Medulla oblongata (tissue), 1 donor: ENCODE measurements at regions not wholly inside any gene's neighbourhood (a gene's known extent, or its start where the extent isn't known, plus 50 kb on each side); places are given as distances from the start of the nearest gene placed in this dataset.
"Not testable (repeated sequence)": the region's sequence is repeated elsewhere in the genome, so short reads cannot be mapped to it uniquely, and the experiment has no call there.

Experiments used
- DNase-seq: peaks from one replicate; pipeline ENCODE4 v3.0.0-alpha.2; 2015; ENCODE audit errors: extremely low spot score

DNA sequence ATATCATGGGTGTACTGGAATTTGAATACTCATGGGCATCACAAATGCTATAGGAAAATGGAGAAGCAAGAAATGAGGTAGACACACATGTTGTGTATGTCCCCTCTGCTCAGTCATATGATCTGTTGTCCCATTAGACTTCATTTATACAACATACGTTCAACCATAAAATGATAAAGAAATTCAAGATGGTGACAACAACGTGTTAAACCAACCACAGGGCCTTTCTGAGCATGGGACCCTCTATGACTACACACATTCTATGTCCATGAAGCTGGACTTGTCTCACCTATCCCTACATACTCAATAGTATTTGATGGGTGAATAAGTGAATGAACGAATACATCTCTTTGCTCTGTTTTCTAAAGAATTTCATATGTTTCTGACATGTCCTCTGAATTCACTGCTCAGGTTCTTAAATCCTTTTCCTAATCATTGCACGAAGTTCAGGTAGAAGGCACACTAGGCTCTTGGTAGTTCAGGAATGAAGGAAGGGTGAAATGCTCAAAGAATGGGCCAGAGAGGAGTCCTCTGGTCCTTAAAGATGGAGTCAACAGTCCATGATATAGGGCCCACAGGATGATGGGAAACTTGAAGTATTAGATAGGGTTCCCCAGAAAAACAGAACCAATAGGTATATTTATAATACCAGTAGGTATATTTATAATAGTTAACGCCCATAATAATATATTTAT lies 105.7 kb upstream of the PPM1H start:
- DNase-seq = no peak

DNA sequence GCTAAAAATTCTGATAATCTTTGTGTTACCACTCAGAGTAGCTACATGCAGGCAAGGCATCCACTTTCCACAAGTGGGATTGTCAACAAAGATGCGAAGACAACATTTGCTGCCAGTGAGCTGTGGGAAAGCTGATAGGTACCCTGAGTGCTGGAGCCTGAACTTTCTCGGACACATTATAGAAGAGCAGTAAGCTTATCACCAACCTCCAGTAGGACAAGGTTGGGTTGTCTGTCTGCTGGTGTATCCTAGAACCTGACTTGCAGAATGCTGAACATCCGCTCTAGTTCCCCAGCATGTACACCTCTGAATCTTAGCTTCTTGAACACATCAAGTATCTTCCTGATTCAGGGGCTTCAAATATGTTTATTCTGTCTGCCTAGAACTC lies 103.8 kb upstream of the PPM1H start:
- DNase-seq = no peak

DNA sequence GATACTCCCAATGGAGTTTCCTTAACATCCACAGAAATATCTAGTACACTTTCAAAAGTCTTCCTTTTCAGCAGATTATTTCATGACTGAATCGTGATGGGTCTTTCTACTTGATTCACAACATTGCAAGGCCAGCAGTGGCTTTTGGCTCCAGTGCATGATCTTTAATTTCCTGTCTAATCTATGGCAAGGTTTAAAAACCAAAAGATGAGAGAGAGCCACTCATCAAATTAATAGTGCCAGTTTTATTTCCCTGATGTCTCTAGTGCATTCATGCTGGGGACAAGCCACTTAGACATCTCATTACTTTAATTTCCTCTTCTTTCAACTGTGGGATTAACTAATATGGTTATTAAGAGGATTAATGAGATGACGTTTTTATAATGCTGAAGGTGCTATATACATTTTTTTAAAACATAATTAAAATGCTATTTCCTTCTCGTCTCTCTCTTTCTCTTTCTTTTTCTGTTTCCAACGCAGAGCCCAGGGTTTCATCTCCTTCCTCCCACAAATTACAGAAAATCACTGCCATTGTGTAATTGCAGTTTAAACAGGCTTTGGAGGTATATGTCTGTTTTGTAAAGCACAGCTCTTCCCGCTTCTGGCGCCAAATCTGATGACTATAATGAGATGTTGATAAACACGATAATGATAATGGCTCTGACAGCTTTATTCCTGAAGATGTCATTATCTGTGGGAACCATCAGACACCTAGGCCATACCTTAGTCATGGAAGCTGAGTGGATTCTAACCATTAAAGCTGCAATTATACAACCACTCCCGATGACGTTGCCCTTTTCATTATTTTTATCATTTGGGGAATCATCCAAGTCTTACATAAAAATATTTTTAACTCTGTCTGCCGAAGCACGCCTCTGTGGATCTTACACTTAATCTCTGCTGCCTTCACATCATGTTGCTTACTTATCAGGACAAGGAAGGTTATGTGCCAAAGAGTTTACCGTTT lies 103.1 kb upstream of the PPM1H start:
- no peak for DNase-seq

DNA sequence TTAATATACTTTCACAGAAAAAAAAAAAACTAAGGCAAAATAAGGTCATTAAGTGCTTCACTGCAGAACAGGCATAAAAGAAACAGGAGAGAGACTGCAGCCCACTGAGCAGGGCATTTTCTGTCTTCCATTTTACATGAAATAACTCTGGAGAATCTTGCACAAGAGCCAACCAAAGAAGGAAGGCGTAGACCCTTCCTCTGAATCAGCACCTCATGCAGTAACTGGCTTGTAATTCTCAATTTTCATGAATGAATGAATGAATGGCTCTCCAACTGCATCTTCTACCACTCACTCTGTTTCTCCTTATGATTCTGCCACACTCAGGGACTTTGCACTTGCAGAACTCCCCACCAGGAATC lies 102.0 kb upstream of the PPM1H start:
- no peak for DNase-seq

DNA sequence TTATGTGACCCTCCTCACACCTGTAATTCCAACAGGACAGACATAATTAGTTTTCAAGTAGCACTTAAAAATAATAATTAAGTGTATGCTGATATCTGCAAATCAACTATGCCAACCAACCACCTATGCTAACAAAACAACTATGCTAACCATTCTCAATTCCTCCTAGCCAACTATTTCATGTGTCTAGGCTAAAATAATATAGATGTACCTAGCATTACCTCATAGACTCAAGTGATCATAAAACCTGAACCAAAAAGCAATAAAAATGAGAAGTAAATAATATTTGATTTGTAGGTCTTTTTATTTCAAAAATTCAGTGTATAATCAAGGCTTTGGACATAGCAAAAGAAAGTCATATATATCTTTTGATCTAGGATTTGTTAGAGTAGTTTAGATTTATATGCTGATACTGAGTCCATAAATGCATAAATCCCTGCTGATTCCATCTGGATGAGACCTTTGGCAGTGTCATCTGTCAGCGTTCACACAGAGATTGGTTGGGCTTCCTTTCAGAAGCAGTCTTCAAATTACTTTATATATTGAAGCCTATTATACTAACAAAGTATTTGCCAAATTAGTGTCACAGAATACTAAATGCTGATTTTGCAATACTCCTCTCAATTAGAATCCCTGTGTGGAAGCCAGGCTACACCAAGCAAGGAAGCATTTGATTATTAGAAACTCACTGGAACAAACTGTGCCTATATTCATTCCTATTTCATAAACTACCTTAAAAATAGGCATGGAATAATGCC lies 101.4 kb upstream of the PPM1H start:
- no peak for DNase-seq

DNA sequence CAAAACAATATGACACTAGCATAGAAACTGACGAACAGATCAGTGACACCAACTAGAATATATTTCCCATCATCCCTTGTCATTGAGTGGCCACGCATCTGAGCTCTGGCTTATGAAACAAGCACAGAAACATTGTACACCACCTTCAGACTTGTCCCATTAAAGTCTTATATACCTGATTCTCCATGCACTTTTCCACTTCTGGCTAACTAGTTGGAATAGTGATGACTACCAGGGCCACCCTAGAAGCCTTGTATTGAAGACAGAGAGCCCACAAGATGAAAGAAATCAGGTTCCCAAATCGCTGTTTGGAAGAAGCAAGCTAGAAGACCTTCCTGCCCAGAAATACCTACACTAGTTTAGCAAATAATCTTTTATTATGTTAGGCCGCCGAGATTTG lies 99.7 kb upstream of the PPM1H start:
- DNase-seq = no peak

DNA sequence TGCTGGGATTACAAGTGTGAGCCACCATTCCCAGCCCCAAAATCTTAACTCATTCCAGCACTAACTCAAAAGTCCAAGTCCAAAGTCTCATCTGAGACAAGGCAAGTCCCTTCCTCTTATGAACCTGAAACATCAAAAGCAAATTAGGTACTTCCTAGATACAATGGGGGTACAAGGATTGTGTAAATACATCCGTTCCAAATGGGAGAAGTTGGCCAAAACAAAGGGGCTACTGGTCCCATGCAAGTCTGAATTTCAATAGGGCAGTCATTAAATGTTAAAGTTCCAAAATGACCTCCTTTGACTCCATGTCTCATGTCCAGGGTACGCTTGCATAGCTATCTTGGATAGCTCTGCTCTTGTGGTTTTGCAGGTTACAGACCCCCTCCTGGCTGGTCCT lies 94.7 kb upstream of the PPM1H start:
- no peak for DNase-seq

DNA sequence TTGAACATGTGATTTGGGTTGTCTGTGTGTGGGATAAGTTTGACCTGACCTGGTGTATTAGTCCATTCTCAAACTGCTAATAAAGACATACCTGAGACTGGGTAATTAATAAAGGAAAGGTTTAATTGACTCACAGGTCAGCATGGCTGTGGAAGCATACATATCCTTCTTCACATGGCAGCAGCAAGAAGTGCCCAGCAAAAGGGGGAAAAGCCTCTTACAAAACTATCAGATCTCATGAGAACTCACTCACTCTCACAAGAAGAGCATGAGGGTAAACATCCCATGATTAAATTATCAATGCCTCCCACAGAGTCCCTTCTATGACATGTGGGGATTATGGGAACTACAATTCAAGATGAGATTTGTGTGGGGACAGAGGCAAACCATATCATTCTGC lies 94.0 kb upstream of the PPM1H start:
- no peak for DNase-seq

DNA sequence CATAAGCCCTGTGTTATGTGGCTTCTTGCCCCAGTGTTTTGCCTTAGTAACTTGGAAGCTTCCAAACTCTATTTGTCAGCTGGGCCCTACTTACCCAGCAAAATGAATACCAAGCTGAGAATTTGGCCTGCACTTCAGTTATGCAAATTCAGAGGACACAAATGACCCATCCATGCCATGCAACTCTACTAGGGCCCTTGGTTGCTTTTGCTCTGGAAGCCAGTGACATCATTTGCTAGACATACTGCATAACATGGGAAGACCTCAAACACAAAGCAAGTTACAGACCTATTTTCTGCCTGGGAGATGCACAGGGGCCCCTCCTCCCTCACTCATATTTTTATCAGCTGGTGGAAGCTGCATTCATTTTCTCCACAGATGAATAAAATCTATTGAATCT lies 90.2 kb upstream of the PPM1H start:
- peak; percentile 10 for DNase-seq

DNA sequence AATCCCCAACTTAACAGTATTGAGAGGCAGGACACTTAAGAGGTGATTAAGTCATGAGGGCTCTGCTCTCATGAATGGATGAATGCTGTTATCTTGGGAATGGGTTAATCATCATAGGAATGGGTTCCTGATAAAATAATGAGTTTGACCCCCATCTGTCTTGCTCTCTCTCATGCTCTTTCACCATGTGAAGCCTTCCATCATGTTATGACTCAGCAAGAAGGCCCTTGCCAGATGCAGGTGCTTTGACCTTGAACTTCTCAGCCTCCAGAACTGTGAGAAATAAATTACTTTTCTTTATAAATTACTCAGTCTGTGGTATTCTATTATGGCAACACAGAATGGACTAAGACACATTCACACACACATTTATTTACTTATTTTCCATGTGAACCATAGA lies 89.0 kb upstream of the PPM1H start:
- DNase-seq = no peak

DNA sequence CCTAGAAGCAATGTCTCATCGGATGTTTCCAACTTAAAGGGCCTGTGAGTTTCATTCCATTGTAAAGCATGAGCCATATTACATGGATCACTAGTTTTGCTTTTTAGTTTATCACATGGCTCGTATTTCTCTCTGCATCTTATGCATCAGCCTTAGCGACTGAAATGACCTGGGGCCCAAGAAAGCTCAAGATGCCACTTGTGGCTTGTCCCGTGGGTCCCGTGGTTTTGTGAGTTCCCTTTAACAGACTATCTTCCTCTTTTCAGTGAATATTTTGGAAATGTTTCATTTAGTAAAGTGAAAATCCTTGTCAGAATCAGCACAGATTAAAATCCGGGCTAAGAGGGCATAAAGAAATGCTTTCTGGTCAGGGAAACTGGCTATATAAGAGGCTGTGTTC lies 86.2 kb upstream of the PPM1H start:
- DNase-seq = no peak

DNA sequence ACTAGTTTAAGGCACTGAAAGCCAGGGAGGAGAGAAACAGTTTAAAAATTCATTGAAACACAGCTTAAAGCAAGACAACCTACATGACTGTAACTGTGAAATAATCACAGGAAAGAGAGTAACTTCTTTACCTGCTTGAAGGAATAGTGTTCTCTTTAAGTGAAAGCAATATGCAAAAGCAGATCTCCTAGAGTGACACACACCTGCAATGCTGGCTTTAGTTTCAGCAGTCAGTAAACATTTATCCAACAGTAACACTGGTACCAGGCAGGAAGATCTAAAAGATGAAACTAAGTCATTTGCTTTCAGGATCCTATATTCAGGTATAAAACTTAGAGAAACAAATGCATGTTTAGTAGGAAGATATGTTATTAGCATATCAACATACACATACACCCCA lies 85.3 kb upstream of the PPM1H start:
- no peak for DNase-seq

DNA sequence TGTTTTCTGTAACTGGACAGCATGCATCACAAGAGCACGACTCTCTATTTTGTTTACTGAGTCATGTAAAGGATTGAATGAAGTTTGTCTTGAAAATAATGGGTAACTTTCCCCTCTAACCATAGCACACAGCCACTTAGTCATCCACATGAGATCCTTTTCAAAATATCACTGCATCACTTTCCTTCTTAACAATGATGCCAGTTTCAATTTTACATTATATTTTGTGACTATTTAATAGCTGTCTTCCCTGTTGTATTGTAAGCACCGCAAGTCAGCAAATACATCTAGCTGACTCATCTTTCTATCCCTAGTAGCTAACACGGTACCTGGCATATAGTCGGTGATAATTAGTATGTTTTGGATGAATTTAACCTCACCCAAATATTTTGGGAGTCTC lies 83.3 kb upstream of the PPM1H start:
- no peak for DNase-seq

DNA sequence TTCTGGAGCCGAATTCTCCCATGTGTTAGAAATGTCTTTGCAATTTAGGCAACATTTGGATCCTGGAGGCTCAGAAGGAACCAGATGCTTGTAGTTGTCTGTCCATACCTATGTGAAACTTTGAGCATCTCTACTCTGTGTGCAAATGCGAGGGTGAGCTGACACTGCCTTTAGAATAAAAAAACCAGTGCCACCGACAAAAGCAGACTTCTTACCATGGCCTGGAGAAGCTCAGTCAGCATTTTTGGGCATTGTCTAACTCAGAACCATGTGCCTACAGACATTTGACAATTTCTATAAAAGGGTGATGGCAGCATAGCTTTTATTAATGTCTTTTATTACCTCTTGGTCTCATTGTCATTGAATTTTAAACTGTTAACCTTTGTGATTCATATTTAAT lies 78.4 kb upstream of the PPM1H start:
- DNase-seq = no peak

DNA sequence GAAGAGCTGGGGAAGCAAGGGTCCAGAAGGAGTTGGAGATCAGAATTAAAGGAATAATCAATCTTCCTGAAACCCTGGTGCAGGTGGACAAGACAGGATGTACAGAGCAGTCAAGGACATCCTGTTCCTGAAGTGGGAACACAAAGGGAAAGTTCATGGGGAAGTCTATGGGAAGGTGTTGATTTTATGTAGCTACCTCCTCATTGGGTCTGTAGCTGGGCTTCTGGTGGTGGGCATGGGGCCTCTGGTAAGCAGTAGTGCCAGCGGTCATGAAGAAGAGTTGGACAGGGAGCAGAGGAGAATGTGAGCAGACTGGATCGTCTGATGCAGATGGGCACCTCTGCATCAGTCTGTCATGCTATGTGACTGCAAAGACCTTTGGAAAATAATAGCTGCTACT lies 75.7 kb upstream of the PPM1H start:
- no peak for DNase-seq

DNA sequence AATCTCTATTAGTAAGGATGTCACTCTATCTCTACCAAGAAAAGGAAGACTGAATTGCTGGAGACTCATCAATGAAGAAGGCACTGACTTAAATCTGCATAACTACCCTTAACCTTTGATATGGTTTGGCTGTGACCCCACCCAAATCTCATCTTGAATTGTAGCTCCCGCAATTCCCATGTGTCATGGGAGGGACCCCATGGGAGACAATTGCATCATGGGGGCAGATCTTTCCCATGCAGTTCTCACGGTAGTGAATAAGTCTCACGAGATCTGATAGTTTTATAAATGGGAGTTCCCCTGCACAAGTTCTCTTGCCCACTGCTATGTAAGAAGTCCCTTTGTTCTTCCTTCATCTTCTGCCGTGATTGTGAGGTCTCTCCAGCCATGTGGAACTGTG lies 73.4 kb upstream of the PPM1H start:
- no peak for DNase-seq

DNA sequence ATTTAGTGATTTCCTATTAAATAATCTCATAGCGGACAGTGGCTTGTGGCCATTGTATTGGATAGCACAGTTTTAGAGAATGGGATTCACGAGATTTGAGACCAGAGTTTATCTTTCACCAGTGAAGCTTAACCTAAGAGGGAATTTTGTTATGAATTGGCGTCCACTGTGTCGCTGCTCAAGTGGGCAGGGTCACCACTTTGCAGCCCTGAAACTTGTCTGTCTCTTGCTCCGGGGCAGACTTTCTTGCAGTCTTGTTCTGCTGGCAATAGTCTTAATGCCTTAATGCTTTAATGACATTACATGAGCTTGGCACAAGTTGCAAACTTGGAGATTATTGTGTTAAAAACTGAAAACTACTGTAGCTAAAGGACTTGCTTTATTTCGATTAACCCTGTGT lies 72.8 kb upstream of the PPM1H start:
- DNase-seq = no peak

DNA sequence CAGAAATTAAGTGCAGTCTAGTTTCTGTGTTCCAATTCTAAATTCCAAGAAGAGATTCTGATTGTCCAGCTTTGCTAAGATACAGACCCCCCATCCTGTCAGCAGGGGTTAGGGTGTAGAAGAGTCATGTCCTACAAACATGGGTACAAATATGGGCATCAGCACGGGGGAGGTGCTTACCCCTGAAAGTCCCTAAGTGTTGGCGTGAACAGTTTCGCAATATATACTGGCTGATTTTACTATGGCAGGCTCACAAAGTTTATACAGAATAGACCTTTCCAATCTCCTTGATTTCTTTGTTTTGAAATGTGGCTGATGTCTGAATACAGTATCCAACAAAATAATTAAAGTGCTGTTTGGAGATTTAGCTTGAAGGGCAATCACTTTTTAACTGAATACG lies 71.6 kb upstream of the PPM1H start:
- no peak for DNase-seq

DNA sequence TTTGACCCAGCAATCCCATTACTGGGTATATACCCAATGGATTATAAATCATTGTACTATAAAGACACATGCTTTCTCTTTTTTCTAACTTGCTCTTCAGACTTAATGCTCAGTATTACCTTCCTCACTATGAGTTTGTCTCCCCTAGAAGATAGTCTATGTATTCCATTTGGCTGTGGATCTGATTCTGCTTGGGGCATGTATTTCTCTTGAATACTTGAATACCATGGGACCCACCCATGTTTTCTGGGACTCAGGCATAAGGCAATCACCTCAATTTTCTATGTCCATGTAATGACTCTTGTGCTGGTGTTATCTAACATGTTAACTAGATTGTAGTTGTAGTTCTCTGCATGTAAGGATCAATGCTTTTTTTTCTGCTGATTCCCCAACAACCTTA lies 70.4 kb upstream of the PPM1H start:
- no peak for DNase-seq

DNA sequence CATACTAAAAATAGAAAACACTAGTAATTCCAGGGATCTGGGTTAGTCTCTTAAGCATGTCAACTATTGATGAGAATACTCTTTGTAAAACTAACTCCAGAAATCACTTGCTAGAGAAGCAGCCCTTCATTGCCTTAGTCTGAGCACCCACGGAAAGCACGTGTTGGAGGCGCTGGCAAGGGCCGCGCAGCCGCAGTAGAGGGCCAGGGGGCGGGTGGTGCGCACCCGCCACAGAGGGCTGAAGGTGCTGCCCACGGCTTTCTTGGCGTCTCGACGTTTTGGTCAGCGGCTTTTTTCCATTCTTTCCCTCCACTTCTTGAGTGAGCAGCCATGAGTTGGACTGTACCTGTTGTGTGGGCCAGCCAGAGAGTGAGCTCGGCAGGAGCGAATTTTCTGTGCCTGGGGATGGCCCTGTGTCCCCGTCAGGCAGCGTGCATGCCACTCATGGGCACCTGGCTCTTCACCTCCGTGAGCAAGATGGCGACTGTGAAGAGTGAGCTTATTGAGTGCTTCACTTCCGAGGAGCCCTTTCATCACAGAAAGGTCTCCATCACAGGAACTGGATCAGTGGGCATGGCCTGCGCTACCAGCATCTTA lies 68.4 kb upstream of the PPM1H start:
- no peak for DNase-seq

DNA sequence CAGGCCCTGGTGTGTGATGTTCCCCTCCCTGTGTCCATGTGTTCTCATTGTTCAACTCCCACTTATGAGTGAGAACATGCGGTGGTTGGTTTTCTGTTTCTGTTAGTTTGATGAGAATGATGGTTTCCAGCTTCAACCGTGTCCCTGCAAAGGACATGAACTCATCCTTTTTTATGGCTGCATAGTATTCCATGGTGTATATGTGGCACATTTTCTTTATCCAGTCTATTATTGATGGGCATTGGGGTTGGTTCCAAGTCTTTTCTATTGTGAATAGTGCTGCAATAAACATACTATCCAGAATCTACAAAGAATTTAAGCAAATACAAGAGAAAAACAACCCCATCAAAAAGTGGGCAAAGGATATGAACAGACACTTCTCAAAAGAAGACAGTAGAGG lies 67.1 kb upstream of the PPM1H start:
- not testable (repeated sequence) for DNase-seq

DNA sequence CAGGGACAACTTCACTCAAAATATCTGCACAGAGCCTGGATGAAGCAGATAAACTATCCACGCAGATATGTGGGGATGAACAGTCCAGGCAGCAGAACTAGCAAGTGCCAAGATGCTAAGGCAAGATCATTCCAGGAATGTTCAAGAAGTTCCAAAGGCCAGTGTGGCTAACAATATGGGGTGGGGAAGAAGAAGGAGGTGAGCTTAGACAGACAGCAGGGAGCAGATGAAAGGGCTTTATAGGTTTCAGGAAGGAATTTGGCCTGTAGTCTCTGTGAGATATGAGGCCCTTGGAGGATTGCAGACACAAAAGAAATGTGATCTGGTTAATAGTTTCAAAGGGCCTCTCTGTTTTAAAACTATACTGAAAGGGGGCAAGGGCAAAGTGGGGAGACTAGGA lies 63.5 kb upstream of the PPM1H start:
- no peak for DNase-seq
